Chondrocyte (in vitro differentiated cells): ENCODE measurements at regions not wholly inside any gene's neighbourhood (a gene's known extent, or its start where the extent isn't known, plus 50 kb on each side); places are given as distances from the start of the nearest gene placed in this dataset.

Experiments
- DNase-seq: peaks from one replicate; pipeline ENCODE4 v3.0.0; 2021; ENCODE audit warnings: mixed read lengths, low spot score
- H3K27ac Mint-ChIP-seq: one replicate; pipeline ENCODE4 v1.8.0; 2021; ENCODE audit warnings: mild to moderate bottlenecking, moderate library complexity, mixed read lengths; ENCODE audit not compliant: unreplicated experiment
- H3K27me3 Mint-ChIP-seq: 2 replicates; pipeline ENCODE4 v1.8.0; 2021; ENCODE audit warnings: low read depth, mixed read lengths
- H3K36me3 Mint-ChIP-seq: 2 replicates; pipeline ENCODE4 v1.8.0; 2021; ENCODE audit warnings: low read depth, mixed read lengths
- H3K4me1 Mint-ChIP-seq: 2 replicates; pipeline ENCODE4 v1.8.0; 2021; ENCODE audit warnings: low read depth, mild to moderate bottlenecking, mixed read lengths
- H3K4me3 Mint-ChIP-seq: one replicate; pipeline ENCODE4 v1.8.0; 2021; ENCODE audit warnings: mild to moderate bottlenecking, moderate library complexity, mixed read lengths; ENCODE audit not compliant: unreplicated experiment
- H3K9me3 Mint-ChIP-seq: 2 replicates; pipeline ENCODE4 v1.8.0; 2021; ENCODE audit warnings: low read depth, mixed read lengths
- TF ChIP-seq, protein P1 (sequence below): fragments of 200-600 bp; sonication (generic); IDR thresholded peaks from 2 replicates; pipeline ENCODE4 v1.5.0; 2021; ENCODE audit warnings: antibody characterized with exemption, mild to moderate bottlenecking, moderate library complexity

DNA sequence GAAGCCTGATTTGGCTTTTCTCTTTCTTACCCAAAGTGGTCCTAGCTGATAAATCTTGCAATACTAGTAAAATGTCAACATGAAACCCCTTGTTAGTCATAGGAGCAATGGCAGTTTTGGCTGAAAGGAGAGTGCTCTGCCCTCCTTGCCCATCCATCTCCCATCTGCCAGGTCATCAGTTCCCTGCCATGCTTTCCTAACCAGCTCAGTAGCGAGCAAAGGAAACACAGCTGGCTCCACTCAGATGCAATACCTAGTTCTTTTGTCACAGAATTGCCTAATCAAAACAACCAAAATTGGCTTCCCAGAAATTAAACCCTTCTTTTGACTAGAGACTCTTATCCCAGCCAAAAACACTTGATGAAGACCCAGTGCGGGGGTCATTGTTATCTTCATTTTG, 733.0 kb downstream of the CCSER2 start:
- DNase-seq, result no peak
- peaks cover 17% of the 10 kb centered on the region for H3K9me3 Mint-ChIP-seq
- H3K4me3 Mint-ChIP-seq, result no peak overlapping the region
- H3K27me3 Mint-ChIP-seq, result peaks cover 4% of the 10 kb centered on the region
- no peak overlapping the region for H3K27ac Mint-ChIP-seq
- TF ChIP-seq, protein P1, sequence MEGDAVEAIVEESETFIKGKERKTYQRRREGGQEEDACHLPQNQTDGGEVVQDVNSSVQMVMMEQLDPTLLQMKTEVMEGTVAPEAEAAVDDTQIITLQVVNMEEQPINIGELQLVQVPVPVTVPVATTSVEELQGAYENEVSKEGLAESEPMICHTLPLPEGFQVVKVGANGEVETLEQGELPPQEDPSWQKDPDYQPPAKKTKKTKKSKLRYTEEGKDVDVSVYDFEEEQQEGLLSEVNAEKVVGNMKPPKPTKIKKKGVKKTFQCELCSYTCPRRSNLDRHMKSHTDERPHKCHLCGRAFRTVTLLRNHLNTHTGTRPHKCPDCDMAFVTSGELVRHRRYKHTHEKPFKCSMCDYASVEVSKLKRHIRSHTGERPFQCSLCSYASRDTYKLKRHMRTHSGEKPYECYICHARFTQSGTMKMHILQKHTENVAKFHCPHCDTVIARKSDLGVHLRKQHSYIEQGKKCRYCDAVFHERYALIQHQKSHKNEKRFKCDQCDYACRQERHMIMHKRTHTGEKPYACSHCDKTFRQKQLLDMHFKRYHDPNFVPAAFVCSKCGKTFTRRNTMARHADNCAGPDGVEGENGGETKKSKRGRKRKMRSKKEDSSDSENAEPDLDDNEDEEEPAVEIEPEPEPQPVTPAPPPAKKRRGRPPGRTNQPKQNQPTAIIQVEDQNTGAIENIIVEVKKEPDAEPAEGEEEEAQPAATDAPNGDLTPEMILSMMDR, result no peak
- no peaks in the 10 kb centered on the region for H3K4me1 Mint-ChIP-seq
- no peaks in the 10 kb centered on the region for H3K36me3 Mint-ChIP-seq

DNA sequence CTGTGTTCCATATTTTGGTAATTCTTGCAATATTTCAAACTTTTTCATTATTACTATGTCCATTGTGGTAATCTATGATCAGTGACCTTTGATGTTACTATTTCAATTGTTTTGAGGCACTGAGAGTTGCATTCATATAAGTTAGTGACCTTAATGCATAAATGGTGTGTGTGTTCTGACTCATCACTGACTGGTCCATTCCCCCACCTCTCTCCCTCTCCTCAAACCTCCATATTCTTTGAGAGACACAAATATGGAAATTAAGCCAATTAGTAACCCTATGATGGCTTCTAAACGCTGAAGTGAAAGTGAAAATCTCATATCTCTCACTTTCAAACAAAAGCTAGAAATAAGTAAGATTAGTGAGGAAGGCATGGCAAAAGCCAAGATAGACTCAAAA, 739.6 kb downstream of the CCSER2 start:
- no peaks in the 10 kb centered on the region for H3K36me3 Mint-ChIP-seq
- H3K4me1 Mint-ChIP-seq, result no peaks in the 10 kb centered on the region
- H3K27ac Mint-ChIP-seq, result no peak overlapping the region
- no peaks in the 10 kb centered on the region for H3K27me3 Mint-ChIP-seq
- peaks cover 15% of the 10 kb centered on the region for H3K9me3 Mint-ChIP-seq
- DNase-seq, result no peak
- no peak overlapping the region for H3K4me3 Mint-ChIP-seq
- TF ChIP-seq, protein P1, result no peak

DNA sequence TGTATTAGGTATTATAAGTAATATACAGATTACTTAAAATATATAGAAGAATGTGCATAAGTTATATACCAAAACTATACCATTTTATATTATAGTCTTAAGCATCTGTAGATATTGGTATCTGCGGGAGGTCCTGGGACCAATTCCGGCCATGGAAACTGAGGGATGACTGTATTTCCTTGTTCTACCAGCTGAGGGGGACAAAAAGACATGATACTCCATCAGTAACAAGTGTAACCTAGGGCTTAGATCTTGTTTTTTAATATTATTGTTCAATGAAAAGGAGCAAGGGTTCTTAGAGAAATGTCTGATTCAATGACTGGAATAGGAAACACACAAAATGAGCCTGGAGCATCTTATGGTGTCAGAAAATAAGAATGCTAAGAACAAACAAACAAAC, 752.5 kb downstream of the CCSER2 start:
- H3K27me3 Mint-ChIP-seq, result no peaks in the 10 kb centered on the region
- no peaks in the 10 kb centered on the region for H3K36me3 Mint-ChIP-seq
- H3K27ac Mint-ChIP-seq, result no peak overlapping the region
- no peak overlapping the region for H3K4me3 Mint-ChIP-seq
- no peak for DNase-seq
- H3K9me3 Mint-ChIP-seq, result peaks cover 4% of the 10 kb centered on the region
- H3K4me1 Mint-ChIP-seq, result no peaks in the 10 kb centered on the region
- TF ChIP-seq, protein P1, result peak; percentile 27

DNA sequence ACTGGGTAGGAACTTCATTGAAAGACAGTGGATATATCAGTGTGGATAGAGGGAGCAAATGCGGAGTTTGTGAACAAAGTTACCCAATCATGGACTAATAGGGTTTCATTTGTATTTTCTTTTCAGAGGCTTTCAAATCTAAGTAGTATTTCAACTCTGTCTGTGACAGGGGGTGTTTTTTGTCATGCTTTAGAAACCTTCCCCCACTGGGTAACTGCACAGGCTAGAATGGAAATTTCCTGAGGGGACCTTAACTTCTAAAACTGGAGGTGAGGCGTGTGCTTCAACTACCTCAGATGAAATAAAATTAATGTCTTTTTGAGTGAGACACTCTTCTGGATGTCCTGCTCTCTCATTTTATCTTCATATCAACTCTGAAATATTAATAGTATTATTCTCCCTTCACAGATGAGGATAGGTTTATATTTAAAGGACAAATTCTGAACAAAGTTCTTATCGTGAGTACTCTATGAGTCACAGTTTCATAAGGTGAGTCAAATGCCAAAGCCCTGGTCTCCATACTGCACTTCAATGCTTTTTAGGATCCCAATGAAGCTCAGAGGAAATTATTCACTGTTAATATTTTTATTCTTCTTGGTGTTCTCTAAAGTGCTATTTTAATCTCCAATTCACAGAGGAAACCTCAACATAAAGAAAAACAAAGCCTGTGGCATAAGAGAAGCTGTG, 770.6 kb downstream of the CCSER2 start:
- DNase-seq, result no peak
- no peaks in the 10 kb centered on the region for H3K9me3 Mint-ChIP-seq
- H3K27me3 Mint-ChIP-seq, result no peaks in the 10 kb centered on the region
- no peaks in the 10 kb centered on the region for H3K36me3 Mint-ChIP-seq
- peaks cover 10% of the 10 kb centered on the region for H3K4me1 Mint-ChIP-seq
- no peak overlapping the region for H3K4me3 Mint-ChIP-seq
- TF ChIP-seq, protein P1, result no peak
- no peak overlapping the region for H3K27ac Mint-ChIP-seq

DNA sequence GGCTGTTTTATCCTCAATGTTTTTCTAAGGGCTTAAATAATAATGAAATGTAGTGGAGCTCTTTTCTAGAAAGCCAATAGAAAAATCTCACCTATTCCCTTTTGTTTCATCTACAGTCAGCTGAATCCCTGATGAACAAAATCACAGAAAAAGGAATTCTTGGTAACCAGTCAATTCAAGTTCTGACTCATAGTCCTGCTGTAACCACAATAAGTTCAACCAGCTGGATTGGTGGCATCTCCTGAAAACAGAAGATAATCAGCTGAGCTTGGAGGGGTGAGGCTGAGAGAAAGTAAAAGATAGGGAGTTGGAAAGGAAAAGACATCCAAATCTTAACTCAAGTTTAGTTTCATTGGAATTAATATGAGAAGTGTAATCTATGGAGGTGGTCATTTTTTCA, 772.1 kb downstream of the CCSER2 start:
- Mint-ChIP-seq H3K27ac (no peak overlapping the region), H3K36me3 (no peaks in the 10 kb centered on the region), H3K4me3 (no peak overlapping the region), H3K4me1 (peaks cover 10% of the 10 kb centered on the region), H3K9me3 (no peaks in the 10 kb centered on the region), H3K27me3 (peaks cover under 1% of the 10 kb centered on the region)
- no peak for DNase-seq
- TF ChIP-seq, protein P1, result no peak
